ENCODE measurements at regions not wholly inside any gene's neighbourhood (a gene's known extent, or its start where the extent isn't known, plus 50 kb on each side); places are given as distances from the start of the nearest gene placed in this dataset.
A peak's percentile ranks its signal among the peaks of the same experiment; 100 is the strongest.

GRCh38 chr11:131037873-131038272 lies 121.6 kb upstream of the SNX19 start:
- Mint-ChIP-seq H3K27me3 (no peaks in the 10 kb centered on the region), H3K4me3 (no peak overlapping the region), H3K9me3 (no peaks in the 10 kb centered on the region), H3K27ac (no peak overlapping the region), H3K4me1 (ENCODE audit: unreplicated experiment) (peaks cover 11% of the 10 kb centered on the region), H3K36me3 (no peaks in the 10 kb centered on the region)
- DNase-seq (ENCODE audit: extremely low spot score, unreplicated experiment), result no peak
- TF ChIP-seq CTCF (conservative IDR thresholded peaks at IDR 0.05), result no peak

- H3K4me3 Mint-ChIP-seq, result no peak overlapping the region
- peak; percentile 62 for TF ChIP-seq CTCF (conservative IDR thresholded peaks at IDR 0.05)
- no peaks in the 10 kb centered on the region for H3K27me3 Mint-ChIP-seq
- peaks cover 4% of the 10 kb centered on the region for H3K4me1 Mint-ChIP-seq (ENCODE audit: unreplicated experiment)
- no peaks in the 10 kb centered on the region for H3K9me3 Mint-ChIP-seq
- no peak for DNase-seq (ENCODE audit: extremely low spot score, unreplicated experiment)
- no peak overlapping the region for H3K27ac Mint-ChIP-seq
- no peaks in the 10 kb centered on the region for H3K36me3 Mint-ChIP-seq
These were observed 122.3 kb upstream of the SNX19 start for GRCh38 chr11:131038597-131038996.

GRCh38 chr11:131041331-131042040 lies 125.2 kb upstream of the SNX19 start:
- Mint-ChIP-seq H3K36me3 (no peaks in the 10 kb centered on the region), H3K27me3 (peaks cover 10% of the 10 kb centered on the region), H3K4me1 (ENCODE audit: unreplicated experiment) (peaks cover 4% of the 10 kb centered on the region), H3K27ac (peak overlapping the region; percentile 35), H3K9me3 (no peaks in the 10 kb centered on the region), H3K4me3 (no peak overlapping the region)
- DNase-seq (ENCODE audit: extremely low spot score, unreplicated experiment), result no peak
- TF ChIP-seq CTCF (conservative IDR thresholded peaks at IDR 0.05), result no peak

GRCh38 chr11:131042041-131042390 lies 125.7 kb upstream of the SNX19 start:
- peaks cover 4% of the 10 kb centered on the region for H3K4me1 Mint-ChIP-seq (ENCODE audit: unreplicated experiment)
- DNase-seq (ENCODE audit: extremely low spot score, unreplicated experiment), result no peak
- no peak overlapping the region for H3K4me3 Mint-ChIP-seq
- TF ChIP-seq CTCF (conservative IDR thresholded peaks at IDR 0.05), result no peak
- H3K36me3 Mint-ChIP-seq, result no peaks in the 10 kb centered on the region
- H3K27ac Mint-ChIP-seq, result no peak overlapping the region
- peaks cover 13% of the 10 kb centered on the region for H3K27me3 Mint-ChIP-seq
- H3K9me3 Mint-ChIP-seq, result no peaks in the 10 kb centered on the region

- no peak overlapping the region for H3K27ac Mint-ChIP-seq
- H3K36me3 Mint-ChIP-seq, result no peaks in the 10 kb centered on the region
- no peak for DNase-seq (ENCODE audit: extremely low spot score, unreplicated experiment)
- peaks cover 4% of the 10 kb centered on the region for H3K4me1 Mint-ChIP-seq (ENCODE audit: unreplicated experiment)
- peaks cover 6% of the 10 kb centered on the region for H3K9me3 Mint-ChIP-seq
- H3K27me3 Mint-ChIP-seq, result peaks cover 23% of the 10 kb centered on the region
- H3K4me3 Mint-ChIP-seq, result no peak overlapping the region
- no peak for TF ChIP-seq CTCF (conservative IDR thresholded peaks at IDR 0.05)
These were observed 127.0 kb upstream of the SNX19 start for GRCh38 chr11:131043251-131043650.

- no peak for TF ChIP-seq CTCF (conservative IDR thresholded peaks at IDR 0.05)
- peaks cover 6% of the 10 kb centered on the region for H3K9me3 Mint-ChIP-seq
- no peaks in the 10 kb centered on the region for H3K36me3 Mint-ChIP-seq
- H3K4me3 Mint-ChIP-seq, result no peak overlapping the region
- no peak for DNase-seq (ENCODE audit: extremely low spot score, unreplicated experiment)
- H3K4me1 Mint-ChIP-seq (ENCODE audit: unreplicated experiment), result no peaks in the 10 kb centered on the region
- no peak overlapping the region for H3K27ac Mint-ChIP-seq
- H3K27me3 Mint-ChIP-seq, result peaks cover 31% of the 10 kb centered on the region
These were observed 128.6 kb upstream of the SNX19 start for GRCh38 chr11:131044851-131045250.
